ENCODE measurements at regions not wholly inside any gene's neighbourhood (a gene's known extent, or its start where the extent isn't known, plus 50 kb on each side); places are given as distances from the start of the nearest gene placed in this dataset.

DNA sequence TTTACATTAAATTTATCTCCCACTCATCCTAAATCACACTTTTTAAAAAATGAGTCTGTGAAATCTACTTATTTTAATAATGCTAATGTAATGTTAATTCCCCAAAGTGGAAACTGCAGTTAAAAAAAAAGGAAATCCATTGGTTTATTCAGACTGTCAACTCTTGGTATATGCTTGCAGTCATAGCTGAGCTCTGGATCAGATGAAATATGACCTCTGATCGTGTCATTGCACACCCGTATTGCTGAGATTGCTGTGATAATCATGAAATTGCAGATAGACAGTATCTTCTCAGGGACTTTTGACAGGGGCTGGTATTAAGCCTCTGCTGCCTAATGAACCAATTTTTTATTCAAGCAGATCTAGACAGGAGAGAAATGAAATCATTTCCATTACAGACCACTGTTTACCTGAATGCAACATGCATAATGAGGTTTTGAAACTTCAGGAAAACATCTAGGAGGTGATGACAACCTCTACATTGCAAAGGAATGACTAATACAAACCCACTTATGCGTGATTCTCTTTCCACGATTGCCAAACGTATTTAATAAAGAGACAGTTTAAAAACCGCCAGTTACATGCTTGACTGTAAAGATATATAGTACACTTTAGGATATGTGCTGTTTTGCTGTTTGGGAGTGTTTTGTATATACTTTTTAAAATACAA, 138.3 kb upstream of the PUDP start:
- Histone ChIP-seq H3K27ac (no peak overlapping the region), H3K4me3 (no peak overlapping the region), H3K36me3 (no peaks in the 10 kb centered on the region), H3K4me1 (no peaks in the 10 kb centered on the region), H3K27me3 (no peaks in the 10 kb centered on the region), H3K9me3 (no peaks in the 10 kb centered on the region)
- no peak for TF ChIP-seq POLR2A (IDR thresholded peaks at IDR 0.05)
- TF ChIP-seq, protein P1, sequence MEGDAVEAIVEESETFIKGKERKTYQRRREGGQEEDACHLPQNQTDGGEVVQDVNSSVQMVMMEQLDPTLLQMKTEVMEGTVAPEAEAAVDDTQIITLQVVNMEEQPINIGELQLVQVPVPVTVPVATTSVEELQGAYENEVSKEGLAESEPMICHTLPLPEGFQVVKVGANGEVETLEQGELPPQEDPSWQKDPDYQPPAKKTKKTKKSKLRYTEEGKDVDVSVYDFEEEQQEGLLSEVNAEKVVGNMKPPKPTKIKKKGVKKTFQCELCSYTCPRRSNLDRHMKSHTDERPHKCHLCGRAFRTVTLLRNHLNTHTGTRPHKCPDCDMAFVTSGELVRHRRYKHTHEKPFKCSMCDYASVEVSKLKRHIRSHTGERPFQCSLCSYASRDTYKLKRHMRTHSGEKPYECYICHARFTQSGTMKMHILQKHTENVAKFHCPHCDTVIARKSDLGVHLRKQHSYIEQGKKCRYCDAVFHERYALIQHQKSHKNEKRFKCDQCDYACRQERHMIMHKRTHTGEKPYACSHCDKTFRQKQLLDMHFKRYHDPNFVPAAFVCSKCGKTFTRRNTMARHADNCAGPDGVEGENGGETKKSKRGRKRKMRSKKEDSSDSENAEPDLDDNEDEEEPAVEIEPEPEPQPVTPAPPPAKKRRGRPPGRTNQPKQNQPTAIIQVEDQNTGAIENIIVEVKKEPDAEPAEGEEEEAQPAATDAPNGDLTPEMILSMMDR (IDR thresholded peaks at IDR 0.05) = no peak
- no peak for DNase-seq

DNA sequence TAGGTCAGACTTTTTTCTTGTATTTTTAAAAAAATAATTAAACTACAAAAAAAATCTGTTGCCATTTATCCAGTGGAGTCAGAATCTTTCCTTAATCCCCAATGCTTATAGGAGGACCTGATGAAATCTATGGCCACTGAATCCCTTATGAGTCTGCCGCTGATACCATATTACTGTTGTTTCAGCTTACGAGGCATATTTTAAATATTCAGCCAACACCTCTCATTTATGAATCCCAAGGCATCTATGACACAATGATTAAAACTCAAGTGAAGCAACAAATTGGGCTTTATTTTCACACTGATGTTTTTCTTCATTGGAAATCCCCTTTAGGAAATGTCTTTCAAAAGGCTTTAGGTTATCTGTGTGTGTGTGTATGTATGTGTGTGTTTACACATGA, 137.8 kb upstream of the PUDP start:
- H3K27ac ChIP-seq = no peak overlapping the region
- H3K9me3 ChIP-seq = no peaks in the 10 kb centered on the region
- no peak for DNase-seq
- no peaks in the 10 kb centered on the region for H3K27me3 ChIP-seq
- no peaks in the 10 kb centered on the region for H3K4me1 ChIP-seq
- no peaks in the 10 kb centered on the region for H3K36me3 ChIP-seq
- H3K4me3 ChIP-seq = no peak overlapping the region
- TF ChIP-seq, protein P1 (IDR thresholded peaks at IDR 0.05) = no peak
- TF ChIP-seq POLR2A (IDR thresholded peaks at IDR 0.05) = no peak

DNA sequence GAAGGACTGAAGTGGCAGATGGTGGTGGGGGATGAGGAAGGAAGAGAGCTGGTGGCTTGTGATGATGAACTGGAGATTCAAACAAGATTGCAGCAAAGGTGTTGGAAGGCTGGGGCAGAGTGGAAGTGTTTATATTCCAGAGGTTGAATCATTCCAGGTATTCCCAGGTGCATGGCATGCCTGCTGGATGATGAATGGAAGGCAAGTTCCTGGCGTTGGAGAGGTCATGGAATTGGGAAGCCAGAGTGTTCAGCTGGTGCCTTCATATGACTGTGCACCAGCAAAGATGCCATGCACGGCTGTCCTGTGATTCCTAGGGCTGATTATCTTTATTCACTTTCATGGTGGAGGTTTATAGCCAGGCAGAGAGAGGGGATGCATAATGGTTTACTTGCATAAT, 135.8 kb upstream of the PUDP start:
- Histone ChIP-seq H3K27ac (no peak overlapping the region), H3K4me1 (no peaks in the 10 kb centered on the region), H3K9me3 (no peaks in the 10 kb centered on the region), H3K27me3 (no peaks in the 10 kb centered on the region), H3K36me3 (no peaks in the 10 kb centered on the region), H3K4me3 (no peak overlapping the region)
- DNase-seq = no peak
- TF ChIP-seq, protein P1 (IDR thresholded peaks at IDR 0.05) = no peak
- no peak for TF ChIP-seq POLR2A (IDR thresholded peaks at IDR 0.05)

DNA sequence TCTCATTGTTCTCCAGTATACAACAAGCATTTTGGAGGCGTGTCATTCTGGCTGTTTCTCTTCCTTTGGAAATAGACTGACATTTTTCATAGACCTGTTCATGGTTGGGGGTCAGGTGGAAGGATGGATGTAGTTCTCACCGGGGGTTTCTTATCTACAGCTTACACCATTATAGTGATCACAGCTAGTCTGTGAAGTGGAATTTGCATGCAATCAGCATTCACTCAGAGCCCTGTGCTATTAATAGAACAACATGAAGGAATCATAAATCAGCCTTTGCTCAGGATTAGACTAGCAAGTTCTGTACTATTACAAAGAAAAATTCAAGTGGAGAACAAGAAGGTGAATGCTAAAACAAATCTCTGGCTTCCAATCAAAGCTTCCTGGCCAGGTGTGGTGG, 132.6 kb upstream of the PUDP start:
- TF ChIP-seq POLR2A (IDR thresholded peaks at IDR 0.05) = no peak
- TF ChIP-seq, protein P1 (IDR thresholded peaks at IDR 0.05) = no peak
- Histone ChIP-seq H3K4me3 (no peak overlapping the region), H3K27ac (no peak overlapping the region), H3K9me3 (no peaks in the 10 kb centered on the region), H3K36me3 (no peaks in the 10 kb centered on the region), H3K27me3 (no peaks in the 10 kb centered on the region), H3K4me1 (no peaks in the 10 kb centered on the region)
- no peak for DNase-seq

DNA sequence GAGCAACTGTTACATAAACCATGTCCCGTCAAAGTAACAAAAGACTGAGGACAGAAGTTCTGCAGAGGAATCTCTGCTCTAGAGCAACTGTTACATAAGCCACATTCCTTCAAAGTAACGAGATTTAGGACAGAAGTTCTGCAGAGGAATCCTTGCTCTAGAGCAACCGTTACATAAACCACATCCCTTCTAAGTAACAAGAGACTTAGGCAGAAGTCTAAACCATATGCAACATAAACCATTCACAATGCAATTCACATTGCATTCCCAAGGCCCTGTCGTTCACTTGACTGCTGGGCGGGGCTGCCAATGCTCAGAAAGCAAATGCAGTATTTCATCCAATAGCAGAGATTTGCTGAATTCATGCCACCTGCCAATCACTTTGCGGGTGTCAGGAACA, 124.4 kb upstream of the PUDP start:
- no peaks in the 10 kb centered on the region for H3K4me1 ChIP-seq
- no peaks in the 10 kb centered on the region for H3K9me3 ChIP-seq
- H3K36me3 ChIP-seq = no peaks in the 10 kb centered on the region
- DNase-seq = no peak
- TF ChIP-seq POLR2A (IDR thresholded peaks at IDR 0.05) = no peak
- TF ChIP-seq, protein P1 (IDR thresholded peaks at IDR 0.05) = no peak
- no peak overlapping the region for H3K27ac ChIP-seq
- no peak overlapping the region for H3K4me3 ChIP-seq
- no peaks in the 10 kb centered on the region for H3K27me3 ChIP-seq

DNA sequence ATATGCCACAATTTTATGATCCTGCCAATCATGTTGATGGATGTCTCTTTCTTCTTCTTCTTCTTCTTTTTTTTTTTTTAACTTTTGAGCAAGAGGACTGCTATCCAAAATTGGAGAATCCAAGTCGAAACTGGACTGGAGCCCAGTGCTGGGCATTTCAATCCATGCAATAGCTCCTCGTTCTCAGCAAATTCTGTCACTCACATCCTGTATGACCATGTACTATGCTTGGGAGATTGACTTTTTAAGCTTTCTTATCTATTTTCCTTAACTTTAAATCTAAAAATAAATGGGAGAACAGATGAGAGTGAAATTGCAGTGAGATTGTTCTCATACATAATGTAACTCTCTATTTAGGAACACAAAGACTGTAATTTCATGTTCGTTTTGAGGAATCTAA, 123.0 kb upstream of the PUDP start:
- Histone ChIP-seq H3K4me3 (no peak overlapping the region), H3K9me3 (no peaks in the 10 kb centered on the region), H3K36me3 (no peaks in the 10 kb centered on the region), H3K4me1 (no peaks in the 10 kb centered on the region), H3K27ac (no peak overlapping the region), H3K27me3 (no peaks in the 10 kb centered on the region)
- TF ChIP-seq, protein P1 (IDR thresholded peaks at IDR 0.05) = no peak
- no peak for TF ChIP-seq POLR2A (IDR thresholded peaks at IDR 0.05)
- no peak for DNase-seq
